ENCODE measurements at regions not wholly inside any gene's neighbourhood (a gene's known extent, or its start where the extent isn't known, plus 50 kb on each side); places are given as distances from the start of the nearest gene placed in this dataset.

- TF ChIP-seq CTCF (IDR thresholded peaks at IDR 0.05; ENCODE audit: low read depth, low read length, missing control alignments): no peak
- no peak overlapping the region for H3K4me3 ChIP-seq (replicated peaks; ENCODE audit: low read depth, low read length)
- DNase-seq (ENCODE audit: extremely low read depth, low read depth): no peak
Measured at GRCh38 chr13:33751151-33751550, 66.8 kb upstream of the RFC3 start.

GRCh38 chr13:33752094-33752493, 65.9 kb upstream of the RFC3 start:
- TF ChIP-seq CTCF (IDR thresholded peaks at IDR 0.05; ENCODE audit: low read depth, low read length, missing control alignments): no peak
- no peak for DNase-seq (ENCODE audit: extremely low read depth, low read depth)

GRCh38 chr13:33752597-33752996, 65.4 kb upstream of the RFC3 start:
- DNase-seq (ENCODE audit: extremely low read depth, low read depth): no peak
- TF ChIP-seq CTCF (IDR thresholded peaks at IDR 0.05; ENCODE audit: low read depth, low read length, missing control alignments): no peak
- H3K4me3 ChIP-seq (replicated peaks; ENCODE audit: low read depth, low read length): no peak overlapping the region

More at GRCh38 chr13:33752094-33752493, 65.9 kb upstream of the RFC3 start:
- H3K4me3 ChIP-seq (replicated peaks; ENCODE audit: low read depth, low read length): no peak overlapping the region

- no peak for DNase-seq (ENCODE audit: extremely low read depth, low read depth)
- TF ChIP-seq CTCF (IDR thresholded peaks at IDR 0.05; ENCODE audit: low read depth, low read length, missing control alignments): no peak
- no peak overlapping the region for H3K4me3 ChIP-seq (replicated peaks; ENCODE audit: low read depth, low read length)
Measured at GRCh38 chr13:33756929-33757328, 61.0 kb upstream of the RFC3 start.

DNA sequence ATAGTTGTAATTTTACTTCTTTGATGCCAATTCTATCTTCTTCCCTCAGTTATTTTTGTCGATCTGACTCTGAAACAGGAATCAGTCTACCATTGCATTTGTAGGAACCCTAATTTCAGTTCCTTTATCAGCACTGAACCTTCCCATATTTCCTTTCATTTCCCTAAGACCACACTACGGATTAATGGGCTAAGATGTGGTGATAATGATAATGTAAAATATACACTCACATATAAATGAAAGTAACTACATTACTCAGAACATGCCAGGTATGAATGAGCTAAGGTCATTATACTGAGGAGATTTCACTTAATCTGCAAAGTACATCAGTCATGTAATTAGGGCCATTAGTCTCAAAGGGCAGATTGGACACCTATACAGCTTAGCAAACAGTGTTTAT, 60.2 kb upstream of the RFC3 start:
- DNase-seq (ENCODE audit: extremely low read depth, low read depth): no peak
- no peak for TF ChIP-seq CTCF (IDR thresholded peaks at IDR 0.05; ENCODE audit: low read depth, low read length, missing control alignments)
- no peak overlapping the region for H3K4me3 ChIP-seq (replicated peaks; ENCODE audit: low read depth, low read length)

DNA sequence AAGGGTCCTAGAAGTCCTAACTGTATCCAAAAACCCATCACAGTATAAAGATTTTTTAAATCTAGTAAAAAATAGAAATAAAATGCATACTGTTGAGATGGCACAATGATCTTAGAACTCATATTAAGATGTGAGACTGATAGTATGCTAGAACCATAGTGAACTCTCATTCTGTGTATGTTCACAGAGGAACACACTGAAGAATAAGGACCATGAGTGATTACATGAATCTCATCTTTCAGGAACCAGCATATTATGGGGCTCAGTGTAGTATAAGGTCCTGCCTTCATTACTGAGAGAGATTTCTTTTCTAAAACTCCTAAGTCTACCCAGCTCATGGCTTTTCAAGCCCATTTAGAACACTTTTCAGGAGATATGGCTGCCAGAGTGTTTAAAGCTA, 59.8 kb upstream of the RFC3 start:
- no peak overlapping the region for H3K4me3 ChIP-seq (replicated peaks; ENCODE audit: low read depth, low read length)
- no peak for DNase-seq (ENCODE audit: extremely low read depth, low read depth)
- no peak for TF ChIP-seq CTCF (IDR thresholded peaks at IDR 0.05; ENCODE audit: low read depth, low read length, missing control alignments)

- peak; percentile 30 for TF ChIP-seq CTCF (IDR thresholded peaks at IDR 0.05; ENCODE audit: low read depth, low read length, missing control alignments)
- no peak overlapping the region for H3K4me3 ChIP-seq (replicated peaks; ENCODE audit: low read depth, low read length)
- DNase-seq (ENCODE audit: extremely low read depth, low read depth): no peak
Measured at GRCh38 chr13:33761740-33762139, 56.2 kb upstream of the RFC3 start.

Data from HFF-Myc (cell line).